H9 (cell line): ENCODE measurements at regions not wholly inside any gene's neighbourhood (a gene's known extent, or its start where the extent isn't known, plus 50 kb on each side); places are given as distances from the start of the nearest gene placed in this dataset.

ENCODE experiments used
- DNase-seq: peaks from one replicate; pipeline ENCODE4 v3.0.0-alpha.2; 2017
- H2AFZ ChIP-seq: one replicate; pipeline ENCODE4 v1.6.1; 2013; ENCODE audit warnings: mild to moderate bottlenecking, low read length, control low read depth, moderate library complexity
- H2AK5ac ChIP-seq: 2 replicates; pipeline ENCODE4 v1.6.1; 2013; ENCODE audit warnings: low read length, control low read depth, mixed read lengths; ENCODE audit not compliant: insufficient read length
- H2BK120ac ChIP-seq: one replicate; pipeline ENCODE4 v1.6.1; 2013; ENCODE audit warnings: low read depth, mild to moderate bottlenecking, low read length, control low read depth, inconsistent platforms; ENCODE audit not compliant: poor library complexity, severe bottlenecking
- H2BK12ac ChIP-seq: 2 replicates; pipeline ENCODE4 v1.6.1; 2013; ENCODE audit warnings: low read length, control low read depth, mixed read lengths, low read depth; ENCODE audit not compliant: insufficient read length
- H2BK15ac ChIP-seq: 2 replicates; pipeline ENCODE4 v1.6.1; 2013; ENCODE audit warnings: low read depth, low read length, control low read depth
- H2BK20ac ChIP-seq: one replicate; pipeline ENCODE4 v1.6.1; 2013; ENCODE audit warnings: low read depth, mild to moderate bottlenecking, low read length, control low read depth, inconsistent platforms; ENCODE audit not compliant: poor library complexity, severe bottlenecking
- H2BK5ac ChIP-seq: 2 replicates; pipeline ENCODE4 v1.6.1; 2013; ENCODE audit warnings: low read length, control low read depth, mixed read lengths; ENCODE audit not compliant: insufficient read length
- H3K14ac ChIP-seq: 2 replicates; pipeline ENCODE4 v1.6.1; 2013; ENCODE audit warnings: low read length, control low read depth; ENCODE audit not compliant: insufficient read depth
- H3K18ac ChIP-seq: 2 replicates; pipeline ENCODE4 v1.6.1; 2013; ENCODE audit warnings: low read depth, mild to moderate bottlenecking, mixed read lengths, low read length, control low read depth; ENCODE audit not compliant: insufficient read length
- H3K23ac ChIP-seq: 2 replicates; pipeline ENCODE4 v1.6.1; 2013; ENCODE audit warnings: low read length, control low read depth, mixed read lengths, low read depth; ENCODE audit not compliant: insufficient read length
- H3K23me2 ChIP-seq: 2 replicates; pipeline ENCODE4 v1.6.1; 2013; ENCODE audit warnings: low read depth, mild to moderate bottlenecking, mixed read lengths, low read length, control low read depth; ENCODE audit not compliant: insufficient read length, poor library complexity, severe bottlenecking
- H3K27ac ChIP-seq: 2 replicates; pipeline ENCODE4 v1.5.1; 2013; ENCODE audit warnings: low read length, control low read depth, mixed read lengths, low read depth; ENCODE audit not compliant: insufficient read length
- H3K27me3 ChIP-seq: 2 replicates; pipeline ENCODE4 v1.6.1; 2013; ENCODE audit warnings: low read length, control low read depth, inconsistent platforms; ENCODE audit not compliant: insufficient read depth
- H3K4ac ChIP-seq: 2 replicates; pipeline ENCODE4 v1.6.1; 2013; ENCODE audit warnings: low read depth, mild to moderate bottlenecking, control low read depth, inconsistent platforms, low read length, moderate library complexity
- H3K4me1 ChIP-seq: 2 replicates; pipeline ENCODE4 v1.6.1; 2013; ENCODE audit warnings: low read length, control low read depth, inconsistent platforms; ENCODE audit not compliant: insufficient read depth
- H3K4me2 ChIP-seq: 2 replicates; pipeline ENCODE4 v1.6.1; 2013; ENCODE audit warnings: low read length, control low read depth, mixed read lengths; ENCODE audit not compliant: insufficient read length, insufficient read depth
- H3K56ac ChIP-seq: 2 replicates; pipeline ENCODE4 v1.6.1; 2013; ENCODE audit warnings: low read depth, mild to moderate bottlenecking, mixed read lengths, low read length, control low read depth; ENCODE audit not compliant: insufficient read length
- H3K79me1 ChIP-seq: 2 replicates; pipeline ENCODE4 v1.6.1; 2013; ENCODE audit warnings: low read depth, mild to moderate bottlenecking, moderate library complexity, low read length, control low read depth, inconsistent platforms; ENCODE audit not compliant: insufficient read depth, poor library complexity, severe bottlenecking
- H3K79me2 ChIP-seq: 2 replicates; pipeline ENCODE4 v1.6.1; 2013; ENCODE audit warnings: low read length, control low read depth, inconsistent platforms; ENCODE audit not compliant: insufficient read depth
- H3K9ac ChIP-seq: 2 replicates; pipeline ENCODE4 v1.6.1; 2013; ENCODE audit warnings: low read length, control low read depth, mixed read lengths; ENCODE audit not compliant: insufficient read length; ENCODE audit errors: extremely low read depth
- H3K9me3 ChIP-seq: one replicate; pipeline ENCODE4 v1.6.1; 2013; ENCODE audit warnings: low read depth, low read length, inconsistent platforms; ENCODE audit not compliant: control insufficient read depth
- H3T11ph ChIP-seq: one replicate; pipeline ENCODE4 v1.6.1; 2013; ENCODE audit warnings: mild to moderate bottlenecking, low read length, control low read depth, inconsistent platforms
- H4K20me1 ChIP-seq: one replicate; pipeline ENCODE4 v1.6.1; 2013; ENCODE audit not compliant: control insufficient read depth, insufficient read length, insufficient read depth
- H4K5ac ChIP-seq: 2 replicates; pipeline ENCODE4 v1.6.1; 2013; ENCODE audit warnings: low read depth, mild to moderate bottlenecking, mixed read lengths, low read length, control low read depth; ENCODE audit not compliant: insufficient read length
- H4K8ac ChIP-seq: replicated peaks from 2 replicates; pipeline ENCODE4 v1.6.1; 2013; ENCODE audit warnings: low read length, control low read depth, mixed read lengths, low read depth; ENCODE audit not compliant: insufficient read length
- H4K91ac ChIP-seq: 2 replicates; pipeline ENCODE4 v1.6.1; 2013; ENCODE audit warnings: low read depth, mild to moderate bottlenecking, moderate library complexity, mixed read lengths, low read length, control low read depth; ENCODE audit not compliant: insufficient read length
- H3K27ac Mint-ChIP-seq, 3 experiments: 2 replicates in 2 of 3; 3 replicates in 1 of 3; pipeline ENCODE4 v1.8.0; 2020 to 2021; ENCODE audit warnings: mixed read lengths in 3 of 3, mild to moderate bottlenecking in 1 of 3, moderate library complexity in 1 of 3
- H3K27me3 Mint-ChIP-seq: 2 replicates; pipeline ENCODE4 v1.8.0; 2021; ENCODE audit warnings: low read depth, mild to moderate bottlenecking, moderate library complexity, mixed read lengths
- H3K36me3 Mint-ChIP-seq, 3 experiments: 2 replicates in 2 of 3; 3 replicates in 1 of 3; pipeline ENCODE4 v1.8.0; 2020 to 2021; ENCODE audit warnings: low read depth in 3 of 3, mixed read lengths in 3 of 3; ENCODE audit not compliant: insufficient read depth in 1 of 3
- H3K4me1 Mint-ChIP-seq, 2 experiments: 2 replicates each; pipeline ENCODE4 v1.8.0; 2020; ENCODE audit warnings: mixed read lengths in 2 of 2
- H3K4me3 Mint-ChIP-seq, 2 experiments: 2 replicates in 1 of 2; 3 replicates in 1 of 2; pipeline ENCODE4 v1.8.0; 2020 to 2021; ENCODE audit warnings: mild to moderate bottlenecking in 2 of 2, mixed read lengths in 2 of 2, moderate library complexity in 1 of 2
- H3K9me3 Mint-ChIP-seq, 2 experiments: 2 replicates in 1 of 2; 3 replicates in 1 of 2; pipeline ENCODE4 v1.8.0; 2020; ENCODE audit warnings: mild to moderate bottlenecking in 2 of 2, mixed read lengths in 2 of 2, moderate library complexity in 1 of 2
- CTCF ChIP-seq: fragments of 200-600 bp; sonication (generic); conservative IDR thresholded peaks from 3 replicates; pipeline ENCODE4 v1.8.0; 2021; ENCODE audit warnings: antibody characterized with exemption, mild to moderate bottlenecking
- WGBS: extraction: QIAGEN DNeasy Blood & Tissue Kit; methylation state at CpG from one replicate; pipeline ENCODE4 v1.1.7; 2013; ENCODE audit warnings: missing lambda C conversion rate, low lambda C conversion rate, mixed read lengths; ENCODE audit not compliant: insufficient read length; ENCODE audit errors: extremely low coverage; 5-methylcytosine and 5-hydroxymethylcytosine counted together

- Histone ChIP-seq H3T11ph (no peak overlapping the region), H4K20me1 (no peaks in the 10 kb centered on the region), H3K27me3 (no peaks in the 10 kb centered on the region), H3K56ac (no peak overlapping the region), H2BK15ac (no peak overlapping the region), H2BK12ac (no peak overlapping the region), H3K18ac (no peak overlapping the region), H3K27ac (no peak overlapping the region), H3K23me2 (no peaks in the 10 kb centered on the region), H3K14ac (no peak overlapping the region), H4K5ac (no peak overlapping the region), H2AFZ (no peak overlapping the region), H3K9me3 (no peaks in the 10 kb centered on the region), H3K4me1 (peaks cover 5% of the 10 kb centered on the region; the same call in 1 of the 2 replicates), H3K79me1 (no peaks in the 10 kb centered on the region), H3K23ac (no peak overlapping the region), H3K4me2 (no peak overlapping the region), H3K79me2 (no peaks in the 10 kb centered on the region), H2BK20ac (no peak overlapping the region), H3K4ac (no peak overlapping the region), H2AK5ac (no peak overlapping the region), H2BK5ac (no peak overlapping the region), H2BK120ac (no peak overlapping the region), H3K9ac (no peak overlapping the region), H4K91ac (no peak overlapping the region), H4K8ac (no peak overlapping the region)
- no peak overlapping the region for H3K4me3 Mint-ChIP-seq
- no peak for DNase-seq
- H3K27me3 Mint-ChIP-seq = no peaks in the 10 kb centered on the region; the same call in 1 of the 2 replicates
- peaks cover 36 to 40% of the 10 kb centered on the region in 2 experiments for H3K4me1 Mint-ChIP-seq
- peaks cover 0 to 2% of the 10 kb centered on the region in 2 experiments; a peak in 1 of 5 replicates for H3K9me3 Mint-ChIP-seq
- no CpG with 5 or more reads among the region's 2 CpGs for WGBS
- no peaks in the 10 kb centered on the region for H3K36me3 Mint-ChIP-seq
- TF ChIP-seq CTCF = no peak
- H3K27ac Mint-ChIP-seq = no peak overlapping the region
Measured at GRCh38 chr5:90301248-90301647, 108.3 kb downstream of the CETN3 start.
